Erythroblast (primary cell): ENCODE measurements at regions not wholly inside any gene's neighbourhood (a gene's known extent, or its start where the extent isn't known, plus 50 kb on each side); places are given as distances from the start of the nearest gene placed in this dataset.
"Not testable (repeated sequence)": the region's sequence is repeated elsewhere in the genome, so short reads cannot be mapped to it uniquely, and the experiment has no call there.

Source experiments
- DNase-seq, 2 experiments: peaks; one replicate each; lab custom pipeline; 2025; lab: John Stamatoyannopoulos, UW
- GATA1 ChIP-seq: IDR thresholded peaks from 2 replicates; pipeline ENCODE4 v1.6.1; 2011; ENCODE audit warnings: low read depth, mild to moderate bottlenecking, control low read depth, low read length, moderate library complexity
- POLR2A ChIP-seq: IDR thresholded peaks from 2 replicates; pipeline ENCODE4 v1.6.1; 2011; ENCODE audit warnings: mild to moderate bottlenecking, low read length

- DNase-seq: no peak
- no peak for TF ChIP-seq GATA1
Measured at GRCh38 chr20:55646851-55647250, 358.5 kb downstream of the CBLN4 start.

GRCh38 chr20:55641497-55641896, 363.8 kb downstream of the CBLN4 start:
- TF ChIP-seq GATA1: no peak
- TF ChIP-seq POLR2A: no peak
- DNase-seq: no peak

GRCh38 chr20:55635870-55636269, 369.4 kb downstream of the CBLN4 start:
- no peak for TF ChIP-seq POLR2A
- no peak for TF ChIP-seq GATA1
- DNase-seq: no peak

DNA sequence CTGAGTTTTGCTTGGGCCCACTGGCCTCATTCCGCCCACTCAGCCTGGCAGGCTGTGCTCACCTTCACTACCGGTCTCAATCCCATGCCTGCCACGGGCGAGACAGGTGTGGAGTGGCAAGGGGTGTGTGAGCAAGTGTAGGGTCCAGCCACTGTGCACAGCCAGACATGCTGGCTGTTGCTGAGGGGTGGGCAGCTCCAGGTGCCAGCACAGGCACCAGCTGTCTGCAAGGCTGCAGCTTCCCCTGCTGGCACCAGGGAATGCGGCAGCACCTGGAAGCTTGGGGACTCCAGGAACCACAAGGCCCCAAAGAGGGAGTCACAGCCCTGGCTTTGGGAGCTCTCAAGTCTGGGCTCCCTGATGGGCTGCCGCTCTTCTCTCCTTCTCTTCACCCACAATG, 372.7 kb downstream of the CBLN4 start:
- DNase-seq: no peak

GRCh38 chr20:55629143-55629542, 376.2 kb downstream of the CBLN4 start:
- not testable (repeated sequence) for DNase-seq

More for the DNA sequence above, 372.7 kb downstream of the CBLN4 start:
- TF ChIP-seq GATA1 (no peak), POLR2A (no peak)

DNA sequence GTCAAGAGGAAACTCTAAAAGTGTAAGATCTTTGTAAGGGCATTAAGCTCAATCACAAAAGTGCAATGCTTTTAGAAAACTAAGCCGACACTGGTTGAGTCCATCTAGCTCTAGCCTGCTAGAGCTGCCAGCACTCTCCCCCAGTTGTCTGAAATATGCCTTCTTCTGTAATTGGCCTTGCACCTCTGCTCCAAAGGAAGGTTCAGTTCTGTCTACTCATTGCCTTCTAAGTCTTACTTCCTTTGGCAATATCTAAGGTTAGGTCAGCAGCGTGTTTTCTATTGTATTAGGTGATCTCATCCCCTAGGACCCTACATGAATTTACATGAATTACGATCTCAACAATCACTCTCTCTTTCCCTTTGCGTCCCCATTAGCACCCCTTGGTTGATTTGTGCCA, 378.6 kb downstream of the CBLN4 start:
- TF ChIP-seq GATA1 (no peak), POLR2A (no peak)
- no peak for DNase-seq

- no peak for DNase-seq
Measured at GRCh38 chr20:55616367-55616766, 389.0 kb downstream of the CBLN4 start.

DNA sequence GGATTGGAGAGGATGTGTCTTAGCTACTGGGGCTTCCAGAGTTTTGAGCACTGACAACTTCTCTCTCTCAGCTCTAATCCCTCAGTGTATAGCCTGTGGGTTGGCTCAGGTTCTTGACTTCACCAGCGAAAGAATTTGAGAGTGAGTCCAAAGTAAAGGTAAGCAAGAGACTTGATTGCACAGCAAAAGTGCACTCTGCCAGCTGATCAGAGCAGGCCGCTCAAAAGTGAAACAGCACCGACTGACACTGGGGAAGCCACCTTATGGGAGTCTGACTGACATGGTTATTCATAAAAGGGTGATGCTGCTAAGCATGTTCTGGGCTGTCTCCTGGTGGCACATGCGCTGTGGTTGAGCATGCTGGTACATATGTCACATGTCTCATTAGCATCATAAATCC, 389.5 kb downstream of the CBLN4 start:
- TF ChIP-seq POLR2A: no peak
- TF ChIP-seq GATA1: no peak

More at GRCh38 chr20:55616367-55616766, 389.0 kb downstream of the CBLN4 start:
- TF ChIP-seq POLR2A (no peak), GATA1 (no peak)

GRCh38 chr20:55614220-55614757, 391.0 kb downstream of the CBLN4 start:
- DNase-seq: no peak
- TF ChIP-seq POLR2A: no peak
- TF ChIP-seq GATA1: no peak

More for the DNA sequence above, 389.5 kb downstream of the CBLN4 start:
- DNase-seq: no peak

DNA sequence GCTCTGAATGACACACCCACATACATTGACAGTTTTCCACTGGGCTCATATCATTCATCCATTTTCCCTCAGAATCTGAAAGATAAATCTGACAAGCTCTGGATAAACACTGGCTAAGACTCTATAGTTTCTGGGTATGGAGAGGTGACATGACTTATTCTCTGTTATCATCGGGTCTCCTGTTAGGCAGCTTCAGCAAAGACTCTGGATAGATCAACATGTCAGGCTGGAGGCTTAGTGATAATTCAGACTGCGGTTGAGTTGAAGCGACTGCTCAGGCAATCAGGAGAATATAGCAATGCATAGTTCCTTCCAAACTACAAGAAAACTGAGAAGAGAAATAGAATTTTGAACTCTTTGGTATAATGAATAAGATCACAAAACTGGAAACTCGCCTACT, 394.6 kb downstream of the CBLN4 start:
- TF ChIP-seq POLR2A (no peak), GATA1 (no peak)
- DNase-seq: no peak

GRCh38 chr20:55605594-55605993, 399.7 kb downstream of the CBLN4 start:
- no peak for DNase-seq
- TF ChIP-seq POLR2A (no peak), GATA1 (no peak)

- DNase-seq: no peak
- TF ChIP-seq POLR2A: no peak
- TF ChIP-seq GATA1: no peak
Measured at GRCh38 chr20:55597526-55597925, 407.8 kb downstream of the CBLN4 start.

- TF ChIP-seq GATA1 (no peak), POLR2A (no peak)
- no peak for DNase-seq
Measured at GRCh38 chr20:55596431-55596830, 408.9 kb downstream of the CBLN4 start.

- TF ChIP-seq GATA1: no peak
- TF ChIP-seq POLR2A: no peak
- DNase-seq: no peak
Measured at GRCh38 chr20:55592866-55593265, 412.5 kb downstream of the CBLN4 start.

DNA sequence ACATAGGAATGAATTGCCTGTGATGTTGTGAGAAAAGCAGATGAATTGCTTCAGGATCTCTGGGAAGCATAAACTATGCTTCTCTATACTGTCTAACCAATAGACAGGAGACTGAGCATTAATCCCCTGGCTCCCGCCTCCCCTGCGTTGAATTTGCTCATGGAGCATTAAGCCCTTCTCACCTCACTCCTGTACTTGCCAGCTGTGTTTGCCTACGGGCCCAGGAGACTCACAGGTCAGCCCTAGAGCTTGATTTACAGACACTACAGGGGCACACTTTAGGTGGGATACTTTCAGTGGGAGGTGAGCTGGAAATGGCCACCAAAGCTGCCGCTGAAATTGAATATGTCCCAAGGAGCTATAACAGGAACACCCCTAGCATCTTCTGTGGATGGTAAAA, 418.7 kb downstream of the CBLN4 start:
- no peak for DNase-seq
- no peak for TF ChIP-seq POLR2A
- TF ChIP-seq GATA1: no peak

DNA sequence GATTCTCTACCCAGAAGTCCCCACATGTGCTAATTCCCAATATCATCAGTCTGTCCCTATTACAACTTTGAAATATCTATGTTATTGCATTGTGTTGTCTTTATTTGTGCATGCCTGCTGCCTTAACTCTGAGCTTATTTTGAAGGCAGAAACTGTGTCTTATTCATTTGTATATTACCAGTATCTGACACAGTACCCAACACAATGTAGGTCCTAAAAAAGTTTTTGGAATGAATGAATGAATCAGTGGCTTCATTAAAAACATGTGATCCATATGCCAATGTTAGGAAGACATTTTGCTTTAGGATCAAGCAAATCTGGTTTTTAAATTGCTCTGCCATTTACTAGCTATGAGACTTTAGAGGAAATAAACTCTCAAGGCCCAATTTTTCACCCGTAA, 420.4 kb downstream of the CBLN4 start:
- DNase-seq: no peak
- no peak for TF ChIP-seq POLR2A
